Activated naive CD4-positive, alpha-beta T cell treated with anti-CD3 and anti-CD28 coated beads for 36 hours (primary cell): ENCODE measurements at regions not wholly inside any gene's neighbourhood (a gene's known extent, or its start where the extent isn't known, plus 50 kb on each side); places are given as distances from the start of the nearest gene placed in this dataset.

Experiments used
- CTCF ChIA-PET: fragments of 350-600 bp; sonication (Branson Sonifier 250); formaldehyde crosslinking; loops from one replicate; lab custom pipeline; 2021; ENCODE audit warnings: antibody characterized with exemption; lab: Charles Lee
- DNase-seq: peaks from one replicate; pipeline ENCODE4 v3.0.0-alpha.2; 2020
- H3K27ac Mint-ChIP-seq: one replicate; pipeline ENCODE4 v1.8.0; 2021; ENCODE audit warnings: mild to moderate bottlenecking, mixed read lengths
- H3K27me3 Mint-ChIP-seq: one replicate; pipeline ENCODE4 v1.8.0; 2021; ENCODE audit warnings: low read depth, mixed read lengths
- H3K36me3 Mint-ChIP-seq: one replicate; pipeline ENCODE4 v1.8.0; 2021; ENCODE audit warnings: low read depth, mixed read lengths
- H3K4me1 Mint-ChIP-seq: one replicate; pipeline ENCODE4 v1.8.0; 2021; ENCODE audit warnings: low read depth, mixed read lengths
- H3K4me3 Mint-ChIP-seq: one replicate; pipeline ENCODE4 v1.8.0; 2021; ENCODE audit warnings: mild to moderate bottlenecking, moderate library complexity, mixed read lengths
- H3K9me3 Mint-ChIP-seq: one replicate; pipeline ENCODE4 v1.8.0; 2021; ENCODE audit warnings: mixed read lengths
- intact Hi-C: fragments of 100-400 bp; cut with micrococcal nuclease; formaldehyde crosslinking; loops from one replicate; pipeline ENCODE4 v1.15.1; 2023

GRCh38 chr17:33487187-33487879, 194.2 kb upstream of the ASIC2 start:
- DNase-seq, result no peak
- H3K9me3 Mint-ChIP-seq, result no peaks in the 10 kb centered on the region
- H3K27ac Mint-ChIP-seq, result no peak overlapping the region
- H3K4me3 Mint-ChIP-seq, result no peak overlapping the region
- no peaks in the 10 kb centered on the region for H3K27me3 Mint-ChIP-seq
- CTCF ChIA-PET, result no interaction called here
- H3K36me3 Mint-ChIP-seq, result no peaks in the 10 kb centered on the region
- intact Hi-C loops, result no loop called here
- H3K4me1 Mint-ChIP-seq, result no peaks in the 10 kb centered on the region

DNA sequence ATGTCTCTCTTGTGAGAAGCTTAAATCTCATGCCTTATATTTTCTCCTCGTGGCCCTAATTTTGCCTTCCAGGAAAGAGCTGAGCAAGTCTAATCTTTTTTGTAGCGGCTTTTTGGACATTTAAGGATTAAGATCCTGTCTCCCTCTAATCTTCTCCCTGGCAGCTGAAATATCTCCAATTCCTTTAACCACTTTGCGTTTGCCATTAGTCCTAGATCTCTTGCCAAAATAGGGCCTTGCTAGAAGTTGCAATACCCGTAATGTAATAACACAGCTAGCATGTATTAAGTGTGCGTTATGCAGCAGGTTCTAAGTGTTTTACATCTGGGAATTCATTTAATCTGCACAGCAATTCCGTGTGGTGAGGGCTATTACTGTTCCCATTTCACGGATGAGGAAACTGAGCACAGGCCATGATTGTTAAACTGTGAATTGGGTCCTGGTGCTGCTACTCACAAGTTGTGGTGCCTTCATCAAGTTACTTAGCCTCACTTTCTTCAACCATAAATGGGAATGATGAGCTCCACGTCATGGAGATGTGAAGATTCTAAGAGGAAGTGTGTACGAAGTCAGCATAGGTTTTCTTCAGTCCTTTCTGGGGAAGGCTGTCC, 198.9 kb upstream of the ASIC2 start:
- H3K9me3 Mint-ChIP-seq, result no peaks in the 10 kb centered on the region
- H3K36me3 Mint-ChIP-seq, result no peaks in the 10 kb centered on the region
- CTCF ChIA-PET, result no interaction called here
- intact Hi-C loops, result no loop called here
- no peak overlapping the region for H3K4me3 Mint-ChIP-seq
- no peak overlapping the region for H3K27ac Mint-ChIP-seq
- no peak for DNase-seq
- H3K4me1 Mint-ChIP-seq, result no peaks in the 10 kb centered on the region
- H3K27me3 Mint-ChIP-seq, result no peaks in the 10 kb centered on the region

DNA sequence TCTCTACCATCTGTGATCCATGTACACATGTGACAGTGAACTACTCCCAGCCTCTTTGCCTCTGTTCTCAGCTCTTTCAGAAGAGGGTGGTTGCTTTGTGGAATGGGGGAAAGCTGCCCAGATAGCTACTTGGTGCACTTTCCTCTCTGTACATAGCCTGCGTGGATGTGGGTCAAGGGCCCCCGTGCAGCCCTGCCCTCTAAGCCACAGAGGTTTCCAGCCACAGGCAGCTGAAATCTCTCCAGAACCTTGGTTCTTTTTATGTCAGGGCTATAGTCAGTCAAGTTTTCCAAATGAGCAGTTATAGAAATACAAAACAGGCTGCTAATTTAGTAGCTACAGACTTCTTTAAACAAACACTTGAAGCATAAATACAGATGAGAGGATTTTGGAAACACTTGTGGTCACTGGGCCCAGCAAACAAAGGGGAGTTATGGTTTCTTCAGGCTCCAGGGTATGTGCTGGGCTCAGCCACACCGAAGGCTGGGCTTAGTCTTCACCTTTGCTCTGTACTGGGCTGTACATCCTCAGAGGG, 199.7 kb upstream of the ASIC2 start:
- no peaks in the 10 kb centered on the region for H3K4me1 Mint-ChIP-seq
- DNase-seq, result no peak
- H3K9me3 Mint-ChIP-seq, result no peaks in the 10 kb centered on the region
- intact Hi-C loops, result no loop called here
- no peak overlapping the region for H3K27ac Mint-ChIP-seq
- H3K4me3 Mint-ChIP-seq, result no peak overlapping the region
- H3K27me3 Mint-ChIP-seq, result no peaks in the 10 kb centered on the region
- no peaks in the 10 kb centered on the region for H3K36me3 Mint-ChIP-seq
- CTCF ChIA-PET, result no interaction called here

GRCh38 chr17:33493566-33493965, 200.5 kb upstream of the ASIC2 start:
- no peak overlapping the region for H3K27ac Mint-ChIP-seq
- CTCF ChIA-PET, result no interaction called here
- H3K9me3 Mint-ChIP-seq, result no peaks in the 10 kb centered on the region
- no peak for DNase-seq
- H3K4me1 Mint-ChIP-seq, result no peaks in the 10 kb centered on the region
- H3K36me3 Mint-ChIP-seq, result no peaks in the 10 kb centered on the region
- H3K27me3 Mint-ChIP-seq, result no peaks in the 10 kb centered on the region
- H3K4me3 Mint-ChIP-seq, result no peak overlapping the region
- intact Hi-C loops, result no loop called here

DNA sequence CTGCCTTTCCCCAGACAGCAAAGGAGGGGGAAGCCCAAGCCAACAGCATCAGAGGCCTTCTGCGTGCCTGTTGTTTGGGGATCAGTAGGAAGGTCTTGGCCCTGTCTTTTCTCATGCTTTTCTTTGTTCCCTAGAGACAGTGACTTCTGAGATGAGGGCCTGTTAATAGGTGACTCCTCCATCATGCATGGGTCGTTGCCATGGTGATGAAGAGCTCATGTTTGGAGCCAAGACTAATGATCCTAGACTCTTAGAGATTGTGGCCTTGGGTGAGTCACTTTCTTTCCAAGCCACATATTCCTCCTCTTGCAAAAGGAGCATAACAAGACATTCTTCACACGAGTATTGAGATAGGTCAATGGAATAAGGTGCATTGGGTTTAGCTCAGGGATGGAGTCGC, 201.1 kb upstream of the ASIC2 start:
- H3K9me3 Mint-ChIP-seq, result no peaks in the 10 kb centered on the region
- intact Hi-C loops, result no loop called here
- no peak overlapping the region for H3K4me3 Mint-ChIP-seq
- H3K27ac Mint-ChIP-seq, result no peak overlapping the region
- CTCF ChIA-PET, result interaction anchor here (1.2 kb wide), 1 partner anchor 192 kb away, joined by 3 read pairs; no protein-coding TSS in a partner anchor
- H3K36me3 Mint-ChIP-seq, result no peaks in the 10 kb centered on the region
- DNase-seq, result no peak
- H3K27me3 Mint-ChIP-seq, result no peaks in the 10 kb centered on the region
- H3K4me1 Mint-ChIP-seq, result no peaks in the 10 kb centered on the region

DNA sequence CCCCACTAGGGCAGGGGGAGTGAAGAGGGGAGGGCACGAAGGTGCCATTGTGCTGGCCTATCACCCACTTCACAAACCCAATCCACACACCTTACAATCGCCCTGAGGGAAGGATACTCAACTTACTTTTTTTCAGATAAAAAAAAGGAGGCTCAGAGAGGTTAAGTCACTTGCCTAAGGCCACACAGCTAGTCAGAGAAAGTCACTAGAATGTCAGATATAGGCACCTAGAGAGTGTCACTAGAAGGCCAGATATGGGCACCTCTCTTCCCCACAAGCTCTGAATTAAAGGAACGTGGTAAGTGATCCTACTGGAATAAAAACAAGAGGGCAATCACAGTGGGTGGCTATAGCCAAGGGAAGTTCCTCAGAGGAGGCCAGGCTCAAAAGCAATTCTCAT, 204.5 kb upstream of the ASIC2 start:
- no peak for DNase-seq
- Mint-ChIP-seq H3K4me1 (no peaks in the 10 kb centered on the region), H3K36me3 (no peaks in the 10 kb centered on the region), H3K27ac (no peak overlapping the region), H3K4me3 (no peak overlapping the region), H3K27me3 (no peaks in the 10 kb centered on the region), H3K9me3 (no peaks in the 10 kb centered on the region)
- CTCF ChIA-PET, result no interaction called here
- intact Hi-C loops, result no loop called here

DNA sequence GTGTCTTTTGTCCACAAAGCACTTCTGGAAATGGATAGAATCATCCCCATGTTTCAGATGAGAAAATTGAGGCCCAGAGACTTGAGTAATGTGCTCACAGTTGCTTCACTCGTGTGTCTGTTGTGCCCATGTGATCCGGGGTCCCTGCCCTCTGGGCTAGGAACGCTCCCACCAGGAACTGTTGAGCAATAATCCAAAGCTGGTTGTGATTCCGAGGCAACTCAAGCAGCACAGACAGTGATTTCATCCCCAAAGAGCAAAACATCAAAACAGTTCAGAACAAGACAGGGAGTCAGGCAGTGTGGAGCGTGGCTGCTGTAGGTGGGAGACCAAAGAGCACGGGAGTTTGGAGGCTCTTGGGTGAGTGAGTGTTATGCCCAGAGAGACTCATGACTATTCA, 205.0 kb upstream of the ASIC2 start:
- CTCF ChIA-PET, result no interaction called here

GRCh38 chr17:33499040-33499439, 205.9 kb upstream of the ASIC2 start:
- Mint-ChIP-seq H3K27ac (no peak overlapping the region), H3K27me3 (no peaks in the 10 kb centered on the region), H3K4me1 (no peaks in the 10 kb centered on the region), H3K36me3 (no peaks in the 10 kb centered on the region), H3K4me3 (no peak overlapping the region), H3K9me3 (no peaks in the 10 kb centered on the region)
- CTCF ChIA-PET, result no interaction called here
- no peak for DNase-seq
- intact Hi-C loops, result no loop called here

More for the DNA sequence above, 205.0 kb upstream of the ASIC2 start:
- Mint-ChIP-seq H3K36me3 (no peaks in the 10 kb centered on the region), H3K27ac (no peak overlapping the region), H3K4me3 (no peak overlapping the region), H3K9me3 (no peaks in the 10 kb centered on the region), H3K4me1 (no peaks in the 10 kb centered on the region), H3K27me3 (no peaks in the 10 kb centered on the region)
- intact Hi-C loops, result no loop called here
- no peak for DNase-seq

- CTCF ChIA-PET, result no interaction called here
- Mint-ChIP-seq H3K36me3 (no peaks in the 10 kb centered on the region), H3K27ac (no peak overlapping the region), H3K4me1 (no peaks in the 10 kb centered on the region), H3K9me3 (no peaks in the 10 kb centered on the region), H3K4me3 (no peak overlapping the region), H3K27me3 (no peaks in the 10 kb centered on the region)
- intact Hi-C loops, result no loop called here
- DNase-seq, result no peak
Observed at GRCh38 chr17:33500151-33500550, 207.1 kb upstream of the ASIC2 start.

GRCh38 chr17:33501185-33501584, 208.1 kb upstream of the ASIC2 start:
- intact Hi-C loops, result no loop called here
- CTCF ChIA-PET, result no interaction called here
- DNase-seq, result no peak
- no peak overlapping the region for H3K27ac Mint-ChIP-seq
- H3K27me3 Mint-ChIP-seq, result peaks cover 2% of the 10 kb centered on the region
- no peaks in the 10 kb centered on the region for H3K9me3 Mint-ChIP-seq
- no peaks in the 10 kb centered on the region for H3K4me1 Mint-ChIP-seq
- no peak overlapping the region for H3K4me3 Mint-ChIP-seq
- no peaks in the 10 kb centered on the region for H3K36me3 Mint-ChIP-seq

GRCh38 chr17:33504571-33504970, 211.5 kb upstream of the ASIC2 start:
- H3K9me3 Mint-ChIP-seq, result no peaks in the 10 kb centered on the region
- no peak for DNase-seq
- H3K4me1 Mint-ChIP-seq, result no peaks in the 10 kb centered on the region
- H3K36me3 Mint-ChIP-seq, result no peaks in the 10 kb centered on the region
- no peak overlapping the region for H3K27ac Mint-ChIP-seq
- H3K27me3 Mint-ChIP-seq, result peaks cover 20% of the 10 kb centered on the region
- CTCF ChIA-PET, result no interaction called here
- intact Hi-C loops, result no loop called here
- H3K4me3 Mint-ChIP-seq, result no peak overlapping the region

- H3K27ac Mint-ChIP-seq, result no peak overlapping the region
- H3K9me3 Mint-ChIP-seq, result no peaks in the 10 kb centered on the region
- H3K4me3 Mint-ChIP-seq, result no peak overlapping the region
- intact Hi-C loops, result no loop called here
- peaks cover 20% of the 10 kb centered on the region for H3K27me3 Mint-ChIP-seq
- no peaks in the 10 kb centered on the region for H3K36me3 Mint-ChIP-seq
- no peaks in the 10 kb centered on the region for H3K4me1 Mint-ChIP-seq
- CTCF ChIA-PET, result interaction anchor here (1.2 kb wide), 1 partner anchor 14 kb away, joined by 4 read pairs; no protein-coding TSS in a partner anchor
- no peak for DNase-seq
Observed at GRCh38 chr17:33506889-33507650, 214.0 kb upstream of the ASIC2 start.
